Left colon (tissue), 2 donors: ENCODE measurements at regions not wholly inside any gene's neighbourhood (a gene's known extent, or its start where the extent isn't known, plus 50 kb on each side); places are given as distances from the start of the nearest gene placed in this dataset.
"Not testable (repeated sequence)": the region's sequence is repeated elsewhere in the genome, so short reads cannot be mapped to it uniquely, and the experiment has no call there.

Experiments
- ATAC-seq: fragments of 200-7000 bp; cut with Tn5 transposase; one replicate; pipeline ENCODE4 v1.9.1; 2020; ENCODE audit warnings: mild to moderate bottlenecking, moderate library complexity
- DNase-seq, 2 donors: peaks; one replicate each; pipeline ENCODE4 v3.0.0-alpha.2; 2020
- intact Hi-C, 2 donors: fragments of 100-400 bp; cut with DNase I in 1 of 2; cut with micrococcal nuclease in 1 of 2; formaldehyde crosslinking; loops; one replicate each; pipeline versions ENCODE4 v1.11.2 to v1.14.0; 2022; cut with DNase I, micrococcal nuclease
- donor health status: DM: no; HTN: no; CAD: no.
- donor health status: DM: yes; HTN: yes; CAD: no.

GRCh38 chr1:99482286-99482685 lies 163.6 kb upstream of the PALMD start:
- intact Hi-C loops = no loop called here
- DNase-seq = no peak
- no peak for ATAC-seq

- intact Hi-C loops = no loop called here
- DNase-seq = no peak
- no peak for ATAC-seq
Measured at GRCh38 chr1:99482750-99483149, 163.2 kb upstream of the PALMD start.

- intact Hi-C loops = no loop called here
- no peak for DNase-seq
- no peak for ATAC-seq
Measured at GRCh38 chr1:99490031-99490430, 155.9 kb upstream of the PALMD start.

- intact Hi-C loops = no loop called here
- DNase-seq = no peak
Measured at GRCh38 chr1:99496067-99496466, 149.8 kb upstream of the PALMD start.

GRCh38 chr1:99497690-99498089 lies 148.2 kb upstream of the PALMD start:
- DNase-seq (no peak), ATAC-seq (no peak)

More at GRCh38 chr1:99496067-99496466, 149.8 kb upstream of the PALMD start:
- no peak for ATAC-seq

GRCh38 chr1:99500541-99500940 lies 145.4 kb upstream of the PALMD start:
- ATAC-seq (no peak), DNase-seq (no peak)
- intact Hi-C loops = no loop called here

More at GRCh38 chr1:99497690-99498089, 148.2 kb upstream of the PALMD start:
- intact Hi-C loops = no loop called here

- ATAC-seq (no peak), DNase-seq (no peak)
- intact Hi-C loops = no loop called here
Measured at GRCh38 chr1:99501871-99502270, 144.0 kb upstream of the PALMD start.

- DNase-seq (no peak), ATAC-seq (no peak)
- intact Hi-C loops = no loop called here
Measured at GRCh38 chr1:99502400-99502799, 143.5 kb upstream of the PALMD start.

GRCh38 chr1:99503276-99503747 lies 142.6 kb upstream of the PALMD start:
- ATAC-seq = no peak
- intact Hi-C loops = no loop called here
- no peak for DNase-seq

- intact Hi-C loops = no loop called here
- ATAC-seq (no peak), DNase-seq (no peak)
Measured at GRCh38 chr1:99504287-99504686, 141.6 kb upstream of the PALMD start.

- no peak for ATAC-seq
- intact Hi-C loops = no loop called here
- DNase-seq = no peak
Measured at GRCh38 chr1:99506631-99507030, 139.3 kb upstream of the PALMD start.

GRCh38 chr1:99507446-99507845 lies 138.5 kb upstream of the PALMD start:
- DNase-seq, ATAC-seq, intact Hi-C loops: not testable (repeated sequence)

- DNase-seq (no peak), ATAC-seq (no peak)
- intact Hi-C loops = no loop called here
Measured at GRCh38 chr1:99507906-99508732, 137.8 kb upstream of the PALMD start.

- intact Hi-C loops, DNase-seq, ATAC-seq: not testable (repeated sequence)
Measured at GRCh38 chr1:99508733-99509445, 137.0 kb upstream of the PALMD start.

GRCh38 chr1:99514823-99515552 lies 130.9 kb upstream of the PALMD start:
- ATAC-seq, intact Hi-C loops, DNase-seq: not testable (repeated sequence)

GRCh38 chr1:99516141-99516540 lies 129.8 kb upstream of the PALMD start:
- no peak for ATAC-seq
- intact Hi-C loops = no loop called here
- DNase-seq = no peak

GRCh38 chr1:99520121-99520520 lies 125.8 kb upstream of the PALMD start:
- no peak for ATAC-seq
- intact Hi-C loops = no loop called here
- no peak for DNase-seq

GRCh38 chr1:99525331-99525730 lies 120.6 kb upstream of the PALMD start:
- ATAC-seq (no peak), DNase-seq (no peak)
- intact Hi-C loops = no loop called here

GRCh38 chr1:99527078-99527477 lies 118.8 kb upstream of the PALMD start:
- DNase-seq (no peak), ATAC-seq (no peak)
- intact Hi-C loops = no loop called here
